ENCODE measurements at regions not wholly inside any gene's neighbourhood (a gene's known extent, or its start where the extent isn't known, plus 50 kb on each side); places are given as distances from the start of the nearest gene placed in this dataset.

DNA sequence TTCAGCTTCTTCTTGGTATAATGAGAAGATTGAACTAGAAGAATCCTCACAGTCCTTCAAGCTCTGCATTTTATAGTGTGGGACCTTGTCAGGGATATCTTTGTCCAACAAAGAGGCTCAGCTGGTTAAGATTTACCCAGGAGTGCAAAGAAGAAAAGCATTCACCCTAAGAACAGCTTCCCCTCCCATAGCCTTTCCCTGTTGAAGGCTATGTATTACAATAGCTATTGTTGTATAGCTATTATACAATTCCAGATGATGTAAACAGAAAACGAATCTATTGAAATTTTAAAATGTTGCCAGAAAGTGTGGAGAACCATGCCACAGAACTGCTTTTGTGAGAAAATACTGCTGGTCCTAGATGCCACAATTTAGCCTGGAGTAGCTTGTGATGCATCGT lies 85.5 kb upstream of the CNKSR3 start:
- TF ChIP-seq ELF1 (IDR thresholded peaks at IDR 0.05) (no peak), CHD2 (IDR thresholded peaks at IDR 0.05; ENCODE audit: low read length, partially characterized antibody) (no peak), GABPA (IDR thresholded peaks at IDR 0.05; ENCODE audit: low read depth) (no peak), FOSL2 (IDR thresholded peaks at IDR 0.05; ENCODE audit: borderline replicate concordance, low read depth) (no peak), YY1 (IDR thresholded peaks at IDR 0.05; ENCODE audit: low read depth) (no peak), RCOR1 (IDR thresholded peaks at IDR 0.05; ENCODE audit: low read length) (no peak)
- TF ChIP-seq, protein P1, sequence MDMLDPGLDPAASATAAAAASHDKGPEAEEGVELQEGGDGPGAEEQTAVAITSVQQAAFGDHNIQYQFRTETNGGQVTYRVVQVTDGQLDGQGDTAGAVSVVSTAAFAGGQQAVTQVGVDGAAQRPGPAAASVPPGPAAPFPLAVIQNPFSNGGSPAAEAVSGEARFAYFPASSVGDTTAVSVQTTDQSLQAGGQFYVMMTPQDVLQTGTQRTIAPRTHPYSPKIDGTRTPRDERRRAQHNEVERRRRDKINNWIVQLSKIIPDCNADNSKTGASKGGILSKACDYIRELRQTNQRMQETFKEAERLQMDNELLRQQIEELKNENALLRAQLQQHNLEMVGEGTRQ (IDR thresholded peaks at IDR 0.05; ENCODE audit: borderline replicate concordance, low read depth, low read length) = no peak
- TF ChIP-seq, protein P2, sequence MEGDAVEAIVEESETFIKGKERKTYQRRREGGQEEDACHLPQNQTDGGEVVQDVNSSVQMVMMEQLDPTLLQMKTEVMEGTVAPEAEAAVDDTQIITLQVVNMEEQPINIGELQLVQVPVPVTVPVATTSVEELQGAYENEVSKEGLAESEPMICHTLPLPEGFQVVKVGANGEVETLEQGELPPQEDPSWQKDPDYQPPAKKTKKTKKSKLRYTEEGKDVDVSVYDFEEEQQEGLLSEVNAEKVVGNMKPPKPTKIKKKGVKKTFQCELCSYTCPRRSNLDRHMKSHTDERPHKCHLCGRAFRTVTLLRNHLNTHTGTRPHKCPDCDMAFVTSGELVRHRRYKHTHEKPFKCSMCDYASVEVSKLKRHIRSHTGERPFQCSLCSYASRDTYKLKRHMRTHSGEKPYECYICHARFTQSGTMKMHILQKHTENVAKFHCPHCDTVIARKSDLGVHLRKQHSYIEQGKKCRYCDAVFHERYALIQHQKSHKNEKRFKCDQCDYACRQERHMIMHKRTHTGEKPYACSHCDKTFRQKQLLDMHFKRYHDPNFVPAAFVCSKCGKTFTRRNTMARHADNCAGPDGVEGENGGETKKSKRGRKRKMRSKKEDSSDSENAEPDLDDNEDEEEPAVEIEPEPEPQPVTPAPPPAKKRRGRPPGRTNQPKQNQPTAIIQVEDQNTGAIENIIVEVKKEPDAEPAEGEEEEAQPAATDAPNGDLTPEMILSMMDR (IDR thresholded peaks at IDR 0.05) = no peak
- TF ChIP-seq, protein P3, sequence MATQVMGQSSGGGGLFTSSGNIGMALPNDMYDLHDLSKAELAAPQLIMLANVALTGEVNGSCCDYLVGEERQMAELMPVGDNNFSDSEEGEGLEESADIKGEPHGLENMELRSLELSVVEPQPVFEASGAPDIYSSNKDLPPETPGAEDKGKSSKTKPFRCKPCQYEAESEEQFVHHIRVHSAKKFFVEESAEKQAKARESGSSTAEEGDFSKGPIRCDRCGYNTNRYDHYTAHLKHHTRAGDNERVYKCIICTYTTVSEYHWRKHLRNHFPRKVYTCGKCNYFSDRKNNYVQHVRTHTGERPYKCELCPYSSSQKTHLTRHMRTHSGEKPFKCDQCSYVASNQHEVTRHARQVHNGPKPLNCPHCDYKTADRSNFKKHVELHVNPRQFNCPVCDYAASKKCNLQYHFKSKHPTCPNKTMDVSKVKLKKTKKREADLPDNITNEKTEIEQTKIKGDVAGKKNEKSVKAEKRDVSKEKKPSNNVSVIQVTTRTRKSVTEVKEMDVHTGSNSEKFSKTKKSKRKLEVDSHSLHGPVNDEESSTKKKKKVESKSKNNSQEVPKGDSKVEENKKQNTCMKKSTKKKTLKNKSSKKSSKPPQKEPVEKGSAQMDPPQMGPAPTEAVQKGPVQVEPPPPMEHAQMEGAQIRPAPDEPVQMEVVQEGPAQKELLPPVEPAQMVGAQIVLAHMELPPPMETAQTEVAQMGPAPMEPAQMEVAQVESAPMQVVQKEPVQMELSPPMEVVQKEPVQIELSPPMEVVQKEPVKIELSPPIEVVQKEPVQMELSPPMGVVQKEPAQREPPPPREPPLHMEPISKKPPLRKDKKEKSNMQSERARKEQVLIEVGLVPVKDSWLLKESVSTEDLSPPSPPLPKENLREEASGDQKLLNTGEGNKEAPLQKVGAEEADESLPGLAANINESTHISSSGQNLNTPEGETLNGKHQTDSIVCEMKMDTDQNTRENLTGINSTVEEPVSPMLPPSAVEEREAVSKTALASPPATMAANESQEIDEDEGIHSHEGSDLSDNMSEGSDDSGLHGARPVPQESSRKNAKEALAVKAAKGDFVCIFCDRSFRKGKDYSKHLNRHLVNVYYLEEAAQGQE (IDR thresholded peaks at IDR 0.05; ENCODE audit: low read depth, low read length) = no peak
- TF ChIP-seq, protein P4, sequence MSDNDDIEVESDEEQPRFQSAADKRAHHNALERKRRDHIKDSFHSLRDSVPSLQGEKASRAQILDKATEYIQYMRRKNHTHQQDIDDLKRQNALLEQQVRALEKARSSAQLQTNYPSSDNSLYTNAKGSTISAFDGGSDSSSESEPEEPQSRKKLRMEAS (IDR thresholded peaks at IDR 0.05; ENCODE audit: low read depth) = no peak
